Right cardiac atrium (tissue), 5 donors: ENCODE measurements at regions not wholly inside any gene's neighbourhood (a gene's known extent, or its start where the extent isn't known, plus 50 kb on each side); places are given as distances from the start of the nearest gene placed in this dataset.
"Not testable (repeated sequence)": the region's sequence is repeated elsewhere in the genome, so short reads cannot be mapped to it uniquely, and the experiment has no call there.

Experiments
- ATAC-seq, 2 donors: fragments of 200-7000 bp; cut with Tn5 transposase; one replicate each; pipeline versions ENCODE4 v1.8.0 to v1.9.1; 2020; ENCODE audit warnings: moderate library complexity in 2 of 2, mild to moderate bottlenecking in 1 of 2
- DNase-seq, 3 donors: peaks; one replicate each; pipeline ENCODE4 v3.0.0-alpha.2; 2020
- H3K27ac ChIP-seq: one replicate; pipeline ENCODE4 v1.5.1; 2013; ENCODE audit warnings: mild to moderate bottlenecking, low read length, control low read depth, moderate library complexity
- H3K27me3 ChIP-seq: one replicate; pipeline ENCODE4 v1.6.1; 2013; ENCODE audit not compliant: control insufficient read depth, insufficient read depth
- H3K4me1 ChIP-seq: one replicate; pipeline ENCODE4 v1.6.1; 2013; ENCODE audit warnings: low read length; ENCODE audit not compliant: control insufficient read depth, insufficient read depth
- H3K4me3 ChIP-seq: one replicate; pipeline ENCODE4 v1.5.1; 2013; ENCODE audit warnings: low read length, control low read depth
- H3K9me3 ChIP-seq: one replicate; pipeline ENCODE4 v1.6.1; 2013; ENCODE audit warnings: low read length; ENCODE audit not compliant: control insufficient read depth
- WGBS: extraction: QIAGEN DNeasy Blood & Tissue Kit; methylation state at CpG from one replicate; pipeline ENCODE4 v1.1.7; 2013; 5-methylcytosine and 5-hydroxymethylcytosine counted together
- intact Hi-C, 4 donors: fragments of 100-400 bp; cut with DNase I; formaldehyde crosslinking; loops; one replicate each; pipeline versions ENCODE4 v1.11.0 to v1.14.0; 2022 to 2023
- donor health status: healthy with polysubstance abuse.
- donor health status: DM: no; HTN: yes; CAD: no.
- donor health status: DM: no; HTN: no; CAD: no.
- donor health status: DM: no; HTN: yes; CAD: no; lungs with severe emphysema.
- donor health status: DM: yes; HTN: yes; CAD: no.

DNA sequence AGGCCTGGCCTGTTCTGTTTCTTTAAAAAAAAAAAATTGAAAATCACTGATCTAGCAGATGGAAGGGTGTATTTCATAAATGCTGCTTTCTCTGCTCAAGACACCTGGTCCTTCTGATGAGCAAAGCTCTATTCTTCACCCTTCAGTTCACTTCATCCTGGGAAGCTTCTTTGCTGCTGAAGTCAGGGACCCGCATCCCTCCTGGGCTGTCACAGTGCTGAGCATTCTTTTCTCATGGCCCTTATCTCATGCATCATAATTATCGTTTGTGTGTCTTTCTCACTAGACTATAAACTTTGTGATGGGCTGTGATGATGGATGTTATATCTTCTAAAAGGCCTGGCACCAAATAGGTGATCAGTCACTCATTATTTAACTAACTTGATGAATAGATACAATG is 461.0 kb downstream of the GADD45G start:
- ATAC-seq (no peak), DNase-seq (no peak)
- no peaks in the 10 kb centered on the region for H3K9me3 ChIP-seq
- H3K4me1 ChIP-seq, result no peaks in the 10 kb centered on the region
- intact Hi-C loops, result no loop called here
- no peaks in the 10 kb centered on the region for H3K27me3 ChIP-seq
- H3K27ac ChIP-seq, result no peak overlapping the region
- no peak overlapping the region for H3K4me3 ChIP-seq
- 89% methylated on average over 2 of the region's 2 CpGs for WGBS

DNA sequence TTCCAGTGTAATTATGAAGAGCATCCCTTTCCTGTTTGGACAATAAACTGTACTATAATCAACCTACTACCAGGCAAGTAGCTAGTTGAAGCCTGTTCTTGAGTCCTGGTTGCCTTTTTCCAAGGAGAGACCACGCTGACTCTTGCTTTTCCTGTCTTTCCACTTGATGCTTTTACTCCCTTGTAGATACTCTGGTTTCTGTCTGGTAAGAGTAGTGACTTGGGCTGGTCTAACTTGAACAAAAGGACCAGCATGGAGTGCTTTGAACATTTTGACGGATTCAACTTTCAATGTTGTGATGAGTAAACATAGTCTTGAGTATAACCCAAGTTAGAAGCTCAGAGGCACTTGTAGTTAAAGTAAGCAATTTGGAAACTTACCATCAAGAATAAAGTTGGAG is 464.3 kb downstream of the GADD45G start:
- H3K4me1 ChIP-seq, result no peaks in the 10 kb centered on the region
- H3K27ac ChIP-seq, result no peak overlapping the region
- H3K4me3 ChIP-seq, result no peak overlapping the region
- no peak for ATAC-seq
- H3K27me3 ChIP-seq, result no peaks in the 10 kb centered on the region
- no peak for DNase-seq
- intact Hi-C loops, result no loop called here
- H3K9me3 ChIP-seq, result no peaks in the 10 kb centered on the region
- WGBS, result 80% methylated on average over 2 of the region's 2 CpGs

DNA sequence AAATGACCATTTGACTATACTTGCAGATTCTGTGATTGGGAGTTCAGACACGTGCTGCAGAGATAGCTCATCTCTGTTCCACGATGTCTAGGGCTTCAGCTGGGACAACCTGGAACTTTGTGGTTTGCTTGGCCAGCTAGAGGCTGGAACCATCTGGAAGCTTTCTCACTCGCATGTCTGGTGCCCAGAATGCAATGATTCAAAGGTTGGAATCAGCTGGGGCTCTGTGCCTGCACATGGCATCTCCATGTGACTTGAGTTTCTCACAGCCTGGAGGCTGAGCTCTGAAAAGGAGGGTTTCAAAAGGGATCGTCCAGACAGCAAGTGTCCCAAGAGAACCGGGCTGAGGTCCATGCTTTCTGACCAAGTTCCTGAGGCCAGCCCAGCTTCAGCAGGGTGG is 465.2 kb downstream of the GADD45G start:
- Histone ChIP-seq H3K27me3 (no peaks in the 10 kb centered on the region), H3K4me3 (no peak overlapping the region), H3K4me1 (no peaks in the 10 kb centered on the region), H3K27ac (no peak overlapping the region), H3K9me3 (no peaks in the 10 kb centered on the region)
- no peak for ATAC-seq
- no peak for DNase-seq
- intact Hi-C loops, result no loop called here
- WGBS, result 68% methylated on average over 5 of the region's 5 CpGs

DNA sequence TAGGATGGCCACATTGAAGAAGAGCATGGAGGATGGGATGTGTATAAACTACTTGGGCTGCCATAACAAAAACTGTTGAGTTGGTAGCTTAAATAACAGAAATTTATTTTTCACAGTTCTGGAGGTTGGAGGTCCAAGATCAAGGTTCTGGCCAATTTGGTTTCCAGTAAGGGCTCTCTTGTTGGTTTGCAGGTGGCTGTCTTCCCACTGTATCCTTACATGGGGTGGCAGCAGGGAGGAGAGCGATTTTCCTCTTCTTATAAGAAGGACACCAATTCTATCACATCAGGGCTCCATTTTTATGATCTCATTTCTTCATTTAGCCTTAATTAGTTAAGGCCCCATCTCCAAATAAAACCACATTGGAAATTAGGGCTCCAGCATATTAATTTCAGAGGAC is 465.7 kb downstream of the GADD45G start:
- WGBS, result 89% methylated on average over 1 of the region's 1 CpG
- ATAC-seq (no peak), DNase-seq (no peak)
- Histone ChIP-seq H3K9me3 (no peaks in the 10 kb centered on the region), H3K27me3 (no peaks in the 10 kb centered on the region), H3K4me1 (no peaks in the 10 kb centered on the region), H3K27ac (no peak overlapping the region), H3K4me3 (no peak overlapping the region)
- intact Hi-C loops, result no loop called here

DNA sequence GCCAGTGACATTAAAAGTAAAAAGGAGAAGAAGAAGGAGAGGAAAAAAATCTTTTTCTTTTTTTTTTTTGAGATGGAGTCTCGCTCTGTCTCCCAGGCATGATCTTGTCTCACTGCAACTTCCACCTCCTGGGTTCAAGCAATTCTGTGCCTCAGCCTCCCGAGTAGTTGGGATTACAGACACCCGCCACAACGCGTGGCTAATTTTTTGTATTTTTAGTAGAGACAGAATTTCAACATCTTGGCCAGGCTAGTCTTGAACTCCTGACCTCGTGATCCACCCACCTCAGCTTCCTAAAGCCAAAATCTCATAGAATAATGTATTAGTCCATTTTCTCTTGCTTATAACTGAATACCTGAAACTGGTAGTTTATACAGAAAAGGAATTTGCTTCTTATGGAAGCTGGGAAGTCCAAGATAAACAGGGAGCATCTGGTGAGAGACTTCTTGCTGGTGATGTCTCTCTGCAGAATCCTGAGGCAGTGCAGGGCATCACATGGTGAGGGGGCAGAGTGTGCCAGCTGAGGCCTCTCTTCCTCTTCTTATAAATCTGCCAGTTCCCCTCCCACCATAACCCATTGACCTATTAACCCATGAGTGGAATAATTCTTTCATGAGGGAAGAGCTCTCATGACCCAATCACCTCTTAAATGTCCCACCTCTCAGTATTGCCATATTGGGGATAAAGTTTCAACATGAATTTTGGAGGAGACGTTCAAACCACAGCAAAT is 466.3 kb downstream of the GADD45G start:
- H3K4me3 ChIP-seq, result no peak overlapping the region
- no peaks in the 10 kb centered on the region for H3K27me3 ChIP-seq
- ATAC-seq (no peak), DNase-seq (no peak)
- no peak overlapping the region for H3K27ac ChIP-seq
- 83% methylated on average over 7 of the region's 7 CpGs for WGBS
- H3K9me3 ChIP-seq, result no peaks in the 10 kb centered on the region
- intact Hi-C loops, result no loop called here
- no peaks in the 10 kb centered on the region for H3K4me1 ChIP-seq

DNA sequence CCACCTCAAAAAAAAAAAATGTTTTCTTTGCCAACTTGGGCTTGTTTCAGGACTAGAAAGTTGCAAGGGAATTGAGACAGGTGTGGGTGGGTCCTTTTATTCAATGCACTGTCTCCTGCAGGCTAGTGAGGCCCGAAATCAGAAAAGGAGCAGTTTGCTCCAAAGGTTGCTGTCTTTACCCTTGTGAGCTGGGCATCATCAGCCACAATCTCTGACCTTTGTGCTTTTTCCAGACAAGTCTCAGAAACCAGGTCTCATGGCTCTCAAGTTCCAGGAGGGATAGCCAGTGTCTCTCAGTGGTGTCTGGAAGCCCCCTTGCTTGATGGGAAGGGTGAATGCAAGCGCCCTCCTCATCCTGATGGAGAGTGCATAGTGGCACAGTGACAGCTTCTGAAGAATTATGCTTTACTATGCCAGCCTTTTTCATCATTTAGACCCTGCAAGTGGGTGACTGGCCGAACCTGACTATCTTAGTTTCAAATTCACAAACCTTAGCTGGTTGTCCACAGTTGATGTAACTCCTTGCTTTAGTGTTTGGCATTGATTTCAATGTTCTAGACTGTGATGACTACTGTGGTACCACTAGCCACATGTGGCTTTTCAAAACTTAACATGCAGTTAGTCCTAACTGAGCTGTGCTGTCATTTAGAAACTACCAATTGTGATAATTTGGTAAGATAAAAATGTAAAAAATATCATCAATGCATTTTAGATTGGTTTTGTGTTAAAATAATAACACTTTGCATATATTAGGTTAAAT is 468.6 kb downstream of the GADD45G start:
- ATAC-seq, result no peak
- intact Hi-C loops, result no loop called here
- DNase-seq, result no peak
- Histone ChIP-seq H3K4me1 (no peaks in the 10 kb centered on the region), H3K9me3 (no peaks in the 10 kb centered on the region), H3K4me3 (no peak overlapping the region), H3K27ac (no peak overlapping the region), H3K27me3 (no peaks in the 10 kb centered on the region)
- 84% methylated on average over 3 of the region's 3 CpGs for WGBS

DNA sequence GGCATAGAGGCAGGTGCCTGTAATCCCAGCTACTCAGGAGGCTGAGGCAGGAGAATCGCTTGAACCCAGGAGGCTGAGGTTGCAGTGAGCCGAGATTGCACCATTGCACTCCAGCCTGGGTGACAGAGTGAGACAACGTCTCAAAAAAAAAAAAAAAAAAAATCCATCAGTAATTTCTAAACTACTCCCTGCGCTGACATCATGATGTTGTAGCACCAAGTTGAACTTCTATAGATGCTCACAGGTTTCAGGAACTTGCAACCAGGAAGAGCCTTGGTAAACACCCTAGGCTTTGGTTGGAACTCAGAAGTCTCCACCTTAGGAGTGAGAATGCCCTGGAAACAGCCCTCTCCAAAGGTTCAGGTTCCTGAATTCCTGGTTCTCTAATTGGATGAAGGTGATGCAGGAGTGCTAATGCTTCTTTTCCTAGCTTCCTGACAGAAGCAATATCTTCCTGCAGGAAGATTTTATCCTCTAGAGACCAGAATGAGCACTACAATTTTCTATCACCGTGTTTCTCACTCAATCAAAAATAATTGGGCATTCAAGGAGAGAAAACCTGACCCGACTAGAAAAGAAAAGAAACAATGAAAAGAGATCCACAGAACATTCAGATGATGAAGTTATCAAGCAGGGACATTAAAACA is 469.6 kb downstream of the GADD45G start:
- Histone ChIP-seq H3K4me1 (no peaks in the 10 kb centered on the region), H3K9me3 (no peaks in the 10 kb centered on the region), H3K27ac (no peak overlapping the region), H3K4me3 (no peak overlapping the region), H3K27me3 (no peaks in the 10 kb centered on the region)
- 85% methylated on average over 6 of the region's 6 CpGs for WGBS
- intact Hi-C loops, result no loop called here
- DNase-seq (no peak), ATAC-seq (no peak)

DNA sequence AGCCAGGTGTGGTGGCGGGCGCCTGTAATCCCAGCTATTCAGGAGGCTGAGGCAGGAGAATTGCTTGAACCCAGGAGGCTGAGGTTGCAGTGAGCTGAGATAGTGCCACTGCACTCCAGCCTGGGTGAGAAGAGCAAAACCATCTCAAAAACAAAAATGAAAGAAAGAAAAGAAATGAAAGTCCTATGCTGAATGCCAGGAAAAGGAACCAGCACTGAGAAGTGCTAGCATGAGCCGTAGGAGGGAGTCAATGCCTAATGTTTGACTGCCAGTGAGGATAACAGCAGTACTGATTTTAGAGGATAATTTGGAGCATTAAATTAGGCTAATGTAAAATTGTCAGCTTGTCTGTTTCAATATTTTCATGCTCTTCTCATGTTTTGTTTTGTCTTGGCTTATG is 472.8 kb downstream of the GADD45G start:
- H3K4me3 ChIP-seq, DNase-seq, H3K9me3 ChIP-seq, H3K27ac ChIP-seq, ATAC-seq, H3K4me1 ChIP-seq, intact Hi-C loops, H3K27me3 ChIP-seq: not testable (repeated sequence)
- 88% methylated on average over 3 of the region's 3 CpGs for WGBS

DNA sequence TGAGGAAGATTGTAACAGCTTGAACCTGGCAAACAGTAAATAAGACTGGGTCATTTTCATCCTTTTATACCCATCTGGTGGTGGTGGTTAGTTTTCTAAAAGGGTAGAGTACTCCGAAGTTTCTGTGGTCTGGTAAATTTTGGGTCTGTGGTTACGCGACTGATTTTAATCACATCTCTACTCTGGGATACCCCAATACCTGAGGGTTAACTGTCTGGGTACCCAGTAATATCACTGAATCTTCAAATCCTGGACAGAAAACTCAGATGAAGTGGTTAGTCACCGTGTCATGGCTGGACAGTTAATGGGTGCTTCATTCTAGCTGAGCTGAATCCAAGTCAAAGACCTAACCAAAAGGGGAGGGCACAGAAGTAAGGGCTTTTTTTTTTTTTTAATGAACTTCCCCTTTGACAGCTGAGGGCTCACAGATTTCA is 474.2 kb downstream of the GADD45G start:
- DNase-seq (no peak), ATAC-seq (no peak)
- intact Hi-C loops, result no loop called here
- no peaks in the 10 kb centered on the region for H3K4me1 ChIP-seq
- H3K4me3 ChIP-seq, result no peak overlapping the region
- no peaks in the 10 kb centered on the region for H3K9me3 ChIP-seq
- no peak overlapping the region for H3K27ac ChIP-seq
- H3K27me3 ChIP-seq, result no peaks in the 10 kb centered on the region
- WGBS, result 78% methylated on average over 4 of the region's 4 CpGs

DNA sequence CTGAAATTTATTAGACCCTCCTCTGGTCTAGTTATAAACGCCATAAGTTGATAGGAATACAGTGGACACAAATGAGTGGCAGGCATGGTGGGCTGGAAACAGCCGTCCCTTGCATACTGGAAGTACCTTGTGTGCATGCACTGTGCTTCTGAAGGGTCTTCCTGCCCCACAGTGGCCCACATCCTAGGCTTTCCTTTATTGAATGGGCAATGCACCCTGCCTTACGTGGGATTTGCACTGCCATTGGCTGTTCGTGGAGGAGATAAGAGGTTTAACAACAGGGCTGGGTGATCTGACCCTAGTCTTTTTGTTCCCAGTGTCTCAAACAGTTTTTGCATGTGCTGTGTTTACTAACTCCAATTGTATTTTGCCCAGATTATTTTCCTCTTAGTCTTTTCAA is 480.8 kb downstream of the GADD45G start:
- intact Hi-C loops, result no loop called here
- no peak overlapping the region for H3K27ac ChIP-seq
- ATAC-seq (no peak), DNase-seq (no peak)
- H3K9me3 ChIP-seq, result no peaks in the 10 kb centered on the region
- no peaks in the 10 kb centered on the region for H3K4me1 ChIP-seq
- 86% methylated on average over 4 of the region's 4 CpGs for WGBS
- H3K4me3 ChIP-seq, result no peak overlapping the region
- no peaks in the 10 kb centered on the region for H3K27me3 ChIP-seq

DNA sequence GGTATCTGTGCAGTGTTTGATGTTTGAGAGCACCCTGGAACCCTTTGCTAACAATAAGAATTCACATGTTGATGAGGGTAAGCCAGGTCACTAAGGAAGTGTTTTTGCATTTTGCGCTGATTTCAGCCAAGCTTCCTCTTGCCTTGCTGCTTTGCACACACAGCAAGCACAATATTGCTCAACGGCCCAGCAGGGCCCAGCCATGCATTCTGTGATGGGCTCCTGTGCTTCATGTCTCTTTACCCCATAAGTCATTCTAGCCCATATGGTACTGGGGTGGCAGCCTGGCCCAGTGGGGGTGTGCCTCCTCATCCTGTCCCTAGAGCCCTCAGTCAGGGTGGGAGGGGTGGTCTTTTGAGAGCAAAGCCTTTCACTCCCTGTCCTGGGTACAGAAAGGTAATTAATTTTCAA is 481.3 kb downstream of the GADD45G start:
- H3K4me1 ChIP-seq, result no peaks in the 10 kb centered on the region
- H3K4me3 ChIP-seq, result no peak overlapping the region
- 53% methylated on average over 2 of the region's 2 CpGs for WGBS
- intact Hi-C loops, result no loop called here
- H3K27ac ChIP-seq, result no peak overlapping the region
- DNase-seq (peak in 2 of 3 donors; percentile 64 to 72), ATAC-seq (peak; percentile 37 to 61)
- no peaks in the 10 kb centered on the region for H3K27me3 ChIP-seq
- H3K9me3 ChIP-seq, result no peaks in the 10 kb centered on the region
